ENCODE measurements at regions not wholly inside any gene's neighbourhood (a gene's known extent, or its start where the extent isn't known, plus 50 kb on each side); places are given as distances from the start of the nearest gene placed in this dataset.

GRCh38 chr2:37866171-37866934 is 58.7 kb upstream of the RMDN2 start:
- no peak for DNase-seq (ENCODE audit: low read depth)
- H3K4me3 ChIP-seq (ENCODE audit: low read depth, low read length), result no peak overlapping the region
- no peak for TF ChIP-seq CTCF (IDR thresholded peaks at IDR 0.05; ENCODE audit: control insufficient read depth, extremely low read depth, insufficient read depth)

GRCh38 chr2:37867166-37867565 is 57.9 kb upstream of the RMDN2 start:
- no peak for DNase-seq (ENCODE audit: low read depth)
- TF ChIP-seq CTCF (IDR thresholded peaks at IDR 0.05; ENCODE audit: control insufficient read depth, extremely low read depth, insufficient read depth), result no peak
- H3K4me3 ChIP-seq (ENCODE audit: low read depth, low read length), result no peak overlapping the region

GRCh38 chr2:37868866-37869265 is 56.2 kb upstream of the RMDN2 start:
- no peak for TF ChIP-seq CTCF (IDR thresholded peaks at IDR 0.05; ENCODE audit: control insufficient read depth, extremely low read depth, insufficient read depth)
- no peak for DNase-seq (ENCODE audit: low read depth)
- no peak overlapping the region for H3K4me3 ChIP-seq (ENCODE audit: low read depth, low read length)

- no peak for DNase-seq (ENCODE audit: low read depth)
- TF ChIP-seq CTCF (IDR thresholded peaks at IDR 0.05; ENCODE audit: control insufficient read depth, extremely low read depth, insufficient read depth), result no peak
- H3K4me3 ChIP-seq (ENCODE audit: low read depth, low read length), result no peak overlapping the region
These were observed 55.8 kb upstream of the RMDN2 start for GRCh38 chr2:37869304-37869703.

GRCh38 chr2:37869771-37870170 is 55.3 kb upstream of the RMDN2 start:
- no peak for DNase-seq (ENCODE audit: low read depth)
- H3K4me3 ChIP-seq (ENCODE audit: low read depth, low read length), result no peak overlapping the region
- TF ChIP-seq CTCF (IDR thresholded peaks at IDR 0.05; ENCODE audit: control insufficient read depth, extremely low read depth, insufficient read depth), result no peak

- DNase-seq (ENCODE audit: low read depth), result no peak
- TF ChIP-seq CTCF (IDR thresholded peaks at IDR 0.05; ENCODE audit: control insufficient read depth, extremely low read depth, insufficient read depth), result no peak
These were observed 54.3 kb upstream of the RMDN2 start for GRCh38 chr2:37870829-37871228.

More at GRCh38 chr2:37870829-37871228, 54.3 kb upstream of the RMDN2 start:
- H3K4me3 ChIP-seq (ENCODE audit: low read depth, low read length), result no peak overlapping the region

Data from LNCaP clone FGC (cell line).